ENCODE measurements at regions not wholly inside any gene's neighbourhood (a gene's known extent, or its start where the extent isn't known, plus 50 kb on each side); places are given as distances from the start of the nearest gene placed in this dataset.
A peak's percentile ranks its signal among the peaks of the same experiment; 100 is the strongest.

DNA sequence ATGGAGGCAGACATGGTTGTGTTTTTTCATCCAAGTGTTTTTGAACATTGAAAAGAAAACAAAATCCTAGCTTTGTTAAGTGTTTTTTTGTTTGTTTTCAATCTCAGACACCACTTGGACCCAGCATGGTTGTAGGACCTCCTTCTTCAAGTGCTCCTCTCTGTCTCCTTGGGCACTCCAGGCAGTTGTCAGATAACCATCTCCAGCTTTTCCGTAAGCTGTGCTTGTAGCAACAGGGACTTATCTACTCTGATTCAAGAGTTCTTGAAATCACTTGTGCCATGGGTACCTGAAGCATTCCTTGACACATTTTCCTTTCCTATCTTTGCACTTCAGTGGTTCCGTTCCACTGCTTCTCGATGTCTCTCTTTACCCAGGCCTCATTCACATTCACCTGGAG is 334.9 kb upstream of the DDX53 start:
- no peak for DNase-seq (ENCODE audit: low read depth)

- DNase-seq (ENCODE audit: low read depth) = no peak
Measured at GRCh38 chrX:22665818-22666217, 333.9 kb upstream of the DDX53 start.

DNA sequence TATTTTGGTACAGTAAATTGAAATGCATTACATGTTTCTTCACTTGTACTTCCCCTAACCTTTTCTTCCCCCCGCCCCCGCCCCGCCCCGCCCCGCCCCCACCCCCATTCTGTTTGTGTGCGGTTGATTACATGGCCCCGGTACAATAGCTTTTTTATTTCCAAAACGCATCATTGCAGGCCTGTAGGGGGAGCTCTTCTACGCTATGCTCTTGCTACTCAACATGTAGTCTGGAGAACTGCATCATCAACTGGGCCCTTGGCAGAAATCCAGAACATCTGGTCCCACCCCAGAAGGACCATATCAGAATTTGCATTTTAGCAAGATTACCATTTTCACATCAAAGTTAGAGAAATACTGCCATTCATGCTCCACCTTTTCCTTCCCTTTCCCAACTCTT is 333.3 kb upstream of the DDX53 start:
- DNase-seq (ENCODE audit: low read depth) = no peak

DNA sequence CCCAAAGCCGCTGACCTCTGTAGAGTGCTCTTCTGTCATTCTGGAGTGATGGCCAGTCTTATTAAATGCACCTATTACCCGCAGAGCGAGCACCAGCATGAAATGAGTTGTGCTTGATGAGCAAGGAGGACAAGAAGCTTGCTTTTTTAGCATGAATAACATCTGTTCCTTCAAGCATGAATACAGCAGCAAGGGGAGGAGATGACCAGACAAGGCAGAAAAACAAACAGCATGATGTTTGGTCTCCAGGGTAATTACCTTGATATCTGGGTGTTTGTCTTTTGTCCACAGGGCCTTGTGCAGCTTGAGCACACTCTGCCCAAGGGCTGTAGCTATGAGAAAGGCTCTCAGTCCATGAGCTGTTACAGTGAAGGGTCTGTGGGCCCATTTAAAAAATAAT is 324.8 kb upstream of the DDX53 start:
- DNase-seq (ENCODE audit: low read depth) = no peak

DNA sequence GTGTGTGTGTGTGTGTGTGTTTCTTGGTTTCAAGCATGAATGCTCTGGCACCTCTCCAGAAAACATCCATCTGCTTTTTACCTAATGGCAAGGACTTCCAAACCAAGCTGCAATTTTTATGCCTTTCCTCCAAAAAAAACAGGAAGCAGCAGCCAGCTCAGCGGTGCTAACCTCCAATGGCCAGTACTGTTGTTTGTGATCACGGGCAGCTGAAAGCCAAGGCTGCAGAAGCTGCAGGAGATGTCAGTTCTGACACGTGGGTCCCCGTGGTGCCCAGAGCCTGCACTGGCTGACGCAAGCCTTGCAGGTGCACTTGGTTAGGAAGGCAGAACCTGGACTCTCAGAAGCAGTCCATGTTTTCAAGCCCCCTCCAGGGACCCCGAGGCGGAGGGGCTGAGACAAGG is 313.6 kb upstream of the DDX53 start:
- no peak for DNase-seq (ENCODE audit: low read depth)

DNA sequence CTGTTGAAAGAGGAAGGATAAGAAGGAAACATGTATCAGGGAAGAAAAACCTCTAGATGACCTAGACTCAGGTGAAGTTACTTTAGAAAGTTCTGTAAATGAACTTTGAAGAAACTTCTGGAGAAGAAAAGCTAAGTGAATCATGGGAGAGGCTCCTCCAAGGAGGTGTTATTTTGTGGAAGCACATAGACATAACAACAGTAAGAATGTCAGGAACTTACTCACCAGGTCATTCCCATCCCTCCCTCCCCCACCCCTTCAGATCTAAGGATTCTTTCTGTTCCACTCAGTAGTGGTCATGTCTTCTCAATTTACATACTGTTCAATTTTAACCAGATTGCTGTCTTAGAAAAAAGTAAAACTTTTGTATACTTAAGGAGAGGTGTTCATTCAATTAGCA is 310.5 kb upstream of the DDX53 start:
- no peak for DNase-seq (ENCODE audit: low read depth)

GRCh38 chrX:22690116-22690515 is 309.6 kb upstream of the DDX53 start:
- DNase-seq (ENCODE audit: low read depth) = no peak

GRCh38 chrX:22691966-22692565 is 307.7 kb upstream of the DDX53 start:
- no peak for DNase-seq (ENCODE audit: low read depth)

GRCh38 chrX:22698151-22698550 is 301.6 kb upstream of the DDX53 start:
- DNase-seq (ENCODE audit: low read depth) = no peak

DNA sequence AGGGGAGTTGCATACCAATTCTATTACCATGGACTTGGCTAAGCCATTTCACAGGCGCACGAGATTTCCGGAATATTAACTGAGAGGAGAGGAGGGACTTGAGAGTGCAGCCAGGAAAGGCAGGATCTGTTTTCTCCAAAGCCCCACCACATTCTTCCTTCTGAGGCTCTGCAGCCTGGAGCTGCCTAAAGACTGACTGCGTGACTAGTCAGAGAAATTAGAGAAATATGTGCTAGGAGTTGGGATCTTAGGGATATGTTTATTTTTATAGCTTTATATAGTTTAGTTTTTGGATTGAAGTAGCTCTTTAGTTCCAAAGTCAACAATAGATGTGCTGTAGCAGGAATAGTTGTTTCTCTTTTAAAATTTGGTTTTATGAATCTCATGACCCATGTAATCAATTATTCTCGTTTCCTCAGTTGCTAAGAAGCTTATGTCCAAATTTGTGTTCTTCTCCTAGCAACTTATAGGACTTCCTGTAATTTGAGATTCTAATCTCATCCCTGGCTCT is 300.1 kb upstream of the DDX53 start:
- no peak for DNase-seq (ENCODE audit: low read depth)

- DNase-seq (ENCODE audit: low read depth) = no peak
Measured at GRCh38 chrX:22712942-22713341, 286.8 kb upstream of the DDX53 start.

- no peak for DNase-seq (ENCODE audit: low read depth)
Measured at GRCh38 chrX:22730542-22730941, 269.2 kb upstream of the DDX53 start.

GRCh38 chrX:22737541-22737940 is 262.2 kb upstream of the DDX53 start:
- DNase-seq (ENCODE audit: low read depth) = no peak

DNA sequence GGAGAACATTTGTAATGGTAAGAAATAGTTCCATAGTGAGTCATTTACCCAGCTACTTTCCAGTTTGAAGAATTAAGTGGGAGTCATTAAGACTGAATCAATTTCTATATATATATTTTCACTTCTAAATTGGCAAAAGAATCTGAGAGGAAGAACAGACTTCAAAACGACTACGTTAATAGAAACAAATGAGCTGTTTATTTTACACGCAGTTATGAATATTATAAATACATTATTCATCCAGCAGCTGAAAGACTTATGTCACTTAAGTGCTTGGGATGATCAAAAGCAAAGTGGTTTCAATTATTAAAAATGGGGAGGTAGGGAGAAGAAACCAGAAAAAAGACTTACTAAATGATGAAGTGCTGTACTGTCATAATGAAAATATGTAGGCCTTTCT is 260.5 kb upstream of the DDX53 start:
- DNase-seq (ENCODE audit: low read depth) = no peak

DNA sequence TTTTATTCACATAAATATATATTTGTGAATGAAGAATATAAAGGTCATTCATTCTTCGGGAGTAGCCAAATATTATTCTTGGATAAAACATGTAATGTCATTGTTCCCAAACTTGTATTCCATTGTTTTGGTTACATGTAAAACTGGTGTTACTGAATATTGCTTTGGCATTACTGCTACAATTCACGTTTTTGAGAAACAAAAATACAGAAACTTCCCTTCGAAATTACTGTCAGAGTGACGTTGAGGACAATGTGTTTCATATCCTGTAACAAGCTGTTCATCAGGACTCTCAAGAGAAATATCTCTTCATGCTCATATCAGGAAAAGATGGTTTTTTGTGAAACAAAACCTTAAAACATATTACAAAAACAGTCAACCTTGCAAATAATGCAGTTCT is 258.9 kb upstream of the DDX53 start:
- DNase-seq (ENCODE audit: low read depth) = no peak

- DNase-seq (ENCODE audit: low read depth) = no peak
Measured at GRCh38 chrX:22742174-22742573, 257.6 kb upstream of the DDX53 start.

DNA sequence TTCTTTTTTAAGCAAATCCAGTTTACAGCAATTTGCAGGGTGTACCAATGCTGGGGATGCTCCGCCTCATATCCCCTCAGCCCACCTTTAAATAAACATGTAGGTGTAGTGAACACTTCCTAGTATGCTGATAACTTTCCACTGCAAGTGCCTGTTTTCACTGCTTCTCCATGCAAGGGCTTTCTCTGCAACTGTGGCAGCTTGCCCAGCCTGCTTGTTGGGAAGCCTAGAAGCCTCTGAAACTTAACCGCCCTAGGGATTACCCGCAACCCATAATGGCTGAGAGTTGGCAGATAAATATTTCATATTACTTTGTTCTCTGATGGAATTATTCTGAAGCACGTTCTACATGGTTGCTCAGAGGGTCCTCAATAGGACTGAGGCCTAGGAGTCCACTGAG is 253.7 kb upstream of the DDX53 start:
- DNase-seq (ENCODE audit: low read depth) = no peak

GRCh38 chrX:22748093-22748999 is 251.4 kb upstream of the DDX53 start:
- no peak for DNase-seq (ENCODE audit: low read depth)

DNA sequence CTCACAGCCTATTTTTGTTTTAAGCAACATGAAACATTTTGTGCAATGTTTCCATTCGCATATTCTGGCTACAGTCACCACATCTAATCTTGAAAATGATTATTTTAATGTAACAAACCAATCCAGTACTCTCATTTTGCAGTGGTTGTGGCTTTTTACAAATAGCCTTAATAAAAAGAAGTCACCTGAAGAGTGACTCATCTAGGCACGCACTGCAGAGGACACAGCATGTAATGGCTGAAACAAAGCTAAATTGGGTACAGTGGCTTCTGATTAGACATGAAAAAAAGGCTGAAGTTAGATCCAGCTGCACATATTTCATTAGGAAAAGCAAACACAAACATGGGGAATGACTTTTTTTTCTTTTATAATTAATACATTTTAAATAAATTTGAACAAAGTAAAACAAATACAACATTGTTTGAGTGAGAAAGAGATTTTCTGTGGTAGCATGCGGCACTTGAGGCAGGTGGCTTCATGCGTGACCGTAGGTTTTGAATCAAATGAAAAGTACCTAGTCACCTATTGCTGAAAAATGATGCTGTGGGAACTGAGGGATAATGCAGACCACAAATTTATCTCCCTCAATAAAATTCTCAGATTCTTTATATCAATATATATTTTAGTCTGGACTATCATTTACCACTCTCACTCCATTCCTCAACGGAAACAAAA is 240.8 kb upstream of the DDX53 start:
- DNase-seq (ENCODE audit: low read depth) = no peak

GRCh38 chrX:22760513-22761057 is 239.2 kb upstream of the DDX53 start:
- DNase-seq (ENCODE audit: low read depth) = no peak

DNA sequence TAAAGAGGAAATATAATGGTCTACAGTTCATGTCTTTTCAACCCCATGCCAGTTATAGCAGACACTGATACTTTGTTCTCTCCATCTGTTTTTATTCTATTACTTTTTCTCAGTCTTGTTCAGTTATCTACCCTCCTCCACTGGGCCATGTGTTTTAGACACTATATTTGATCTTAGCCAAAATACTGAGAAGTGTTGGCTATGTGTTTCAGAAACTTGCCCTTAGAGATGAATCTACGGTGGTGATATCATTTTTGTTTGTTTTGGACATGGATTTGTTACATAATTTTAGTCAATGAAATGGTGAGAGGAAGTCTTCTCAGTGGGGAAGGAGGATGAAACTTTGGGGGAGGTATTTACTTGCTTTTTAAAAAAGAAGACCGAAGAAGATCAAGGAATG is 211.5 kb upstream of the DDX53 start:
- DNase-seq (ENCODE audit: low read depth) = no peak

DNA sequence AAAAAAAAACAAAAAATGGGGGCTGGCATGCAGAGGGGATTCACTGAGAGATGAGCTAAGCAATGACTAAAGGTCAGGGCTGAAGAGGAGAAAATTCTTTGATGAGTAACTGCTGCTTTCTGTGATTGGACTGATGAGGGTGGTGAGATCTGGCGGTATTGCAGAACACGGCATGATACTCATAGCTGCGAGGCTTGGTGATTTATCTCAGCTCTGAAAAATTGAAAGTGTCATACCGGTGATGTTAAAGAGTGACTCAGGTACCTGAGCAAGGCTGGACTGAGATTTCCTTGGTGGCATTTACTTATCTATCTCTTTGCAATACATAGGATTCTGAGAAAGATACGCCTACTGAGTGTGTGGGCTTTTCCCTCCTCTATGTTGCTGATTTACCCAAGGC is 204.1 kb upstream of the DDX53 start:
- no peak for DNase-seq (ENCODE audit: low read depth)

GRCh38 chrX:22800360-22800759 is 199.4 kb upstream of the DDX53 start:
- peak; percentile 77 for DNase-seq (ENCODE audit: low read depth)

Measured in non-pigmented ciliary epithelial cell (primary cell).